Sigmoid colon (tissue), 6 donors: ENCODE measurements at regions not wholly inside any gene's neighbourhood (a gene's known extent, or its start where the extent isn't known, plus 50 kb on each side); places are given as distances from the start of the nearest gene placed in this dataset.

ENCODE experiments used
- DNase-seq: peaks from one replicate; pipeline ENCODE4 v3.0.0-alpha.2; 2019
- H3K27ac ChIP-seq, 4 donors: fragments of 200-600 bp; sonication (generic); one replicate each; pipeline ENCODE4 v1.5.1; 2016 to 2019; ENCODE audit warnings: mild to moderate bottlenecking in 1 of 4
- H3K27me3 ChIP-seq, 3 donors: fragments of 200-600 bp; sonication (generic); one replicate each; pipeline ENCODE4 v1.5.1; 2019; ENCODE audit warnings: mild to moderate bottlenecking in 1 of 3
- H3K36me3 ChIP-seq, 4 donors: fragments of 200-600 bp; sonication (generic); one replicate each; pipeline ENCODE4 v1.5.1; 2016 to 2019
- H3K4me1 ChIP-seq, 4 donors: fragments of 200-600 bp; sonication (generic); one replicate each; pipeline ENCODE4 v1.5.1; 2017 to 2019
- H3K4me3 ChIP-seq, 4 donors: fragments of 200-600 bp; sonication (generic); one replicate each; pipeline ENCODE4 v1.5.1; 2017 to 2019; ENCODE audit warnings: mild to moderate bottlenecking in 2 of 4, moderate library complexity in 1 of 4
- H3K9me3 ChIP-seq, 4 donors: fragments of 200-600 bp in 3 of 4; sonication (generic) in 3 of 4; one replicate each; pipeline versions ENCODE4 v1.5.1 to v1.6.1; 2013 to 2019
- EP300 ChIP-seq, 4 donors: sonication (generic); formaldehyde crosslinking; IDR thresholded peaks; one replicate each; pipeline ENCODE4 v1.6.1; 2017; ENCODE audit warnings: antibody characterized with exemption in 4 of 4
- POLR2A ChIP-seq, 2 donors: fragments of 450-650 bp; IDR thresholded peaks; one replicate each; pipeline ENCODE4 v1.6.1; 2016; ENCODE audit warnings: antibody characterized with exemption in 2 of 2, mild to moderate bottlenecking in 2 of 2, moderate library complexity in 2 of 2
- POLR2AphosphoS5 ChIP-seq, 4 donors: sonication (generic); formaldehyde crosslinking; IDR thresholded peaks; one replicate each; pipeline ENCODE4 v1.6.1; 2017; ENCODE audit warnings: antibody characterized with exemption in 4 of 4
- WGBS, 2 donors: extraction: QIAGEN DNeasy Blood & Tissue Kit; methylation state at CpG; one replicate each; pipeline ENCODE4 v1.1.7; 2013; 5-methylcytosine and 5-hydroxymethylcytosine counted together
- intact Hi-C: fragments of 100-400 bp; cut with DNase I; formaldehyde crosslinking; loops from one replicate; pipeline ENCODE4 v1.15.1; 2023
- TF ChIP-seq, protein P1 (sequence below), 4 experiments: fragments of 450-650 bp in 3 of 4; fragments of 200-600 bp in 1 of 4; IDR thresholded peaks; one replicate each; pipeline ENCODE4 v1.5.1; 2016 to 2019; ENCODE audit warnings: antibody characterized with exemption in 4 of 4, mild to moderate bottlenecking in 3 of 4, moderate library complexity in 2 of 4
- donor health status: healthy with polysubstance abuse.
- donor health status: healthy.

DNA sequence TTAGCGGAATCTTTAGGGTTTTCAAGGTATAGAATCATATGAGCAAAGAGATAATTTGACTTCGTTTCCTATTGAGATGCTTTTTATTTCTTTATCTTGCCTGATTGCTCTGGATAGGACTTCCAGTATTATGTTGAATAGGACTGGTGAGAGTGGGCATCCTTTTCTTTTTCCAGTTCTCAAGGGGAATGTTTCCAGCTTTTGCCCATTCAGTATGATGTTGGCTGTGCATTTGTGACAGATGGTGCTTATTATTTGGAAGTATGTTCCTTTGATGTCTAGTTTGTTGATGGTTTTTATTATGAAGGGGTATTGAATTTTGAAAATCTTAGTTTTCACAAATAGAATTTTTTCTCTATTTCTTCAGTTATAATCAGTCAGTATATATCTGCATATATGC is 656.6 kb upstream of the MAP3K7 start:
- TF ChIP-seq POLR2AphosphoS5 (IDR thresholded peaks at IDR 0.05) (no peak), EP300 (IDR thresholded peaks at IDR 0.05) (no peak), POLR2A (IDR thresholded peaks at IDR 0.05) (no peak)
- TF ChIP-seq, protein P1, sequence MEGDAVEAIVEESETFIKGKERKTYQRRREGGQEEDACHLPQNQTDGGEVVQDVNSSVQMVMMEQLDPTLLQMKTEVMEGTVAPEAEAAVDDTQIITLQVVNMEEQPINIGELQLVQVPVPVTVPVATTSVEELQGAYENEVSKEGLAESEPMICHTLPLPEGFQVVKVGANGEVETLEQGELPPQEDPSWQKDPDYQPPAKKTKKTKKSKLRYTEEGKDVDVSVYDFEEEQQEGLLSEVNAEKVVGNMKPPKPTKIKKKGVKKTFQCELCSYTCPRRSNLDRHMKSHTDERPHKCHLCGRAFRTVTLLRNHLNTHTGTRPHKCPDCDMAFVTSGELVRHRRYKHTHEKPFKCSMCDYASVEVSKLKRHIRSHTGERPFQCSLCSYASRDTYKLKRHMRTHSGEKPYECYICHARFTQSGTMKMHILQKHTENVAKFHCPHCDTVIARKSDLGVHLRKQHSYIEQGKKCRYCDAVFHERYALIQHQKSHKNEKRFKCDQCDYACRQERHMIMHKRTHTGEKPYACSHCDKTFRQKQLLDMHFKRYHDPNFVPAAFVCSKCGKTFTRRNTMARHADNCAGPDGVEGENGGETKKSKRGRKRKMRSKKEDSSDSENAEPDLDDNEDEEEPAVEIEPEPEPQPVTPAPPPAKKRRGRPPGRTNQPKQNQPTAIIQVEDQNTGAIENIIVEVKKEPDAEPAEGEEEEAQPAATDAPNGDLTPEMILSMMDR (IDR thresholded peaks at IDR 0.05) = no peak
- intact Hi-C loops = no loop called here
- WGBS, 2 donors = 85 to 88% methylated on average over 2 of the region's 2 CpGs

DNA sequence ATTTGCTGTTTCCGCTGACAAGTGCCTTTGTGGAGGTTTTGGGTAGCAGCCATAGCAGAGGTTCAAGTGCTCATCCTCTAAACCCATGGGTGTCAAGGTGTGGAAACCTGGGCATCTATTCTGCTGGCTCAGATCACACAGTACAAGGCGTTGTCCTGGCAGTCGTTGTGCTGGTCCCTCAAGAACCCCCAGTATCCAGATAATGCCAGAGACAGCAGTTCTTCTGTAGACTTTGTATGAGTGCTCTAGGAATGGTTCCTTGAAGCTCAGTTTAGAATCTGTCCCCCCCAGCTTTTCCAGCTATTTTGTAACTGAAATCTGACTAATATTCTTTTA is 655.7 kb upstream of the MAP3K7 start:
- intact Hi-C loops = no loop called here
- TF ChIP-seq, protein P1 (IDR thresholded peaks at IDR 0.05) = no peak
- TF ChIP-seq POLR2AphosphoS5 (IDR thresholded peaks at IDR 0.05) (no peak), EP300 (IDR thresholded peaks at IDR 0.05) (no peak), POLR2A (IDR thresholded peaks at IDR 0.05) (no peak)
- H3K9me3 ChIP-seq = no peaks in the 10 kb centered on the region
- no peak for DNase-seq
- WGBS, 2 donors = 20 to 78% methylated on average over 3 of the region's 3 CpGs
- H3K4me3 ChIP-seq = no peak overlapping the region
- H3K36me3 ChIP-seq = no peaks in the 10 kb centered on the region
- no peaks in the 10 kb centered on the region for H3K4me1 ChIP-seq
- H3K27me3 ChIP-seq = no peaks in the 10 kb centered on the region
- H3K27ac ChIP-seq = no peak overlapping the region

More for the DNA sequence above, 656.6 kb upstream of the MAP3K7 start:
- DNase-seq = no peak
- no peaks in the 10 kb centered on the region for H3K36me3 ChIP-seq
- no peaks in the 10 kb centered on the region for H3K27me3 ChIP-seq
- H3K4me3 ChIP-seq = no peak overlapping the region
- no peak overlapping the region for H3K27ac ChIP-seq
- H3K9me3 ChIP-seq = no peaks in the 10 kb centered on the region
- no peaks in the 10 kb centered on the region for H3K4me1 ChIP-seq

DNA sequence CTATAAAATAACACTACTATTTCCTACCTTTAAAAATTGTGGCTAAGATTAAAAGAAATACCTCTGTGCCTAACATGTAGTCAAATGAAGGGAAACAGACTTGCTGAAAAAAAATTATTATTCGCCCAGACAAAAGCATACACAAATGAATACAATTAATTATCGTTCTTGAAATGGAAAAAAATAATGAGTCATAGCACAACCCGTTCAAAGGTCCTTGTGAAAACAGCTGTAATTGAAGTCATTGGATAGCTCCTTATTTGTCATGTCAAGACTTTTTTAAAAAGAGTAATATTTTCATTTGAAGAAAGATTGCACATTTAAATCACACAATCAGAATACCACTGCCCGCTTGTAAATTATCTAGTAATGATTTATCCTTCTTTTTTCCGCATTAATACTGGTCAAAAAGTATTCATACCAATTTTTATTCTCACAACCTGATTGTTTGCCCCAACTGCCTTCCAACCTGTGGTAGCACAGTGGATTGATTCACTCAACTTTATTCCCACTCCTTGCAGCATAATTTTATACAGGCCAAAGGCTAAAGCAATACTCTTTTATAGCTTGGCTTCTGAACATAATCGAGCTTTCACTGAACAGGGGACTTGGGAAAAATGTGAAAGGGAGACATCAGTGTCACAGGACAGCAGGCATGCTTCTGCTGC is 655.2 kb upstream of the MAP3K7 start:
- H3K4me3 ChIP-seq = no peak overlapping the region
- no peak overlapping the region for H3K27ac ChIP-seq
- 17 to 66% methylated on average over 6 of the region's 6 CpGs for WGBS, 2 donors
- no peaks in the 10 kb centered on the region for H3K9me3 ChIP-seq
- no peaks in the 10 kb centered on the region for H3K36me3 ChIP-seq
- TF ChIP-seq POLR2AphosphoS5 (IDR thresholded peaks at IDR 0.05) (no peak), POLR2A (IDR thresholded peaks at IDR 0.05) (no peak), EP300 (IDR thresholded peaks at IDR 0.05) (no peak)
- TF ChIP-seq, protein P1 (IDR thresholded peaks at IDR 0.05) = no peak
- H3K4me1 ChIP-seq = no peaks in the 10 kb centered on the region
- no peaks in the 10 kb centered on the region for H3K27me3 ChIP-seq
- DNase-seq = no peak
- intact Hi-C loops = no loop called here

DNA sequence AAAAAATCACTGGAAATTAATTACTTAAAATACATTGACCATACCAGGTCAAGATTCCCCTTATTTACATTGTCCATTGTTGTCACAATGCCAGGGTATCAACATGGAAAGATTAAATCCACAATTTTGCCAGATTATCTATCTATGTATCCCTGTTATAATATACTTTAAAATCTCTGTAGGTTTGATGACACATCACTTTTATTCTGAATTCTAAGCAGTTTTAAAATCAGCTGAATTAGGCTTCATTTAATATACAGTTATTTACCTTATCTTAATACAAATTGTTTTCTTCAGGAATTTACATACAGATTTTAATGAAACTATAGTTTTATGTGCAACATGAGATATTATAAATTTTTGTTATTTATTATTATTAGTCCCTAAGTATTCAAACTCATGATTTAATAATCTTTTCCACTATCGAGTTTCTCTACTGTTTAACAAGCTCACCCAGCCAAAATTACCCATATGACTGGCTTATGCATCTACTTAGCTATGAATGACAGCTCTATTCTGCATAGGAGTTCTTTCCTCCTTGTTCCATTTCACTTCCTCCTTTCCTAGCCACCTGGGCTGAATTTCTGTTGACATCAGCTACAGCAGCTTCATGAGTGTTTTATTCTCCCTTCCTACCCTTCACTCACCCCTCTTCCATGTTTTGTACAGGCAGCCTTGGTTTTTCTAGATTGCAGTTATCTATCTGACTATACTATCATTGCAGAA is 654.2 kb upstream of the MAP3K7 start:
- H3K9me3 ChIP-seq = no peaks in the 10 kb centered on the region
- DNase-seq = no peak
- no peak overlapping the region for H3K4me3 ChIP-seq
- no peaks in the 10 kb centered on the region for H3K36me3 ChIP-seq
- no peak overlapping the region for H3K27ac ChIP-seq
- 12 to 52% methylated on average over 1 of the region's 1 CpG for WGBS, 2 donors
- H3K27me3 ChIP-seq = no peaks in the 10 kb centered on the region
- intact Hi-C loops = no loop called here
- H3K4me1 ChIP-seq = no peaks in the 10 kb centered on the region
- TF ChIP-seq EP300 (IDR thresholded peaks at IDR 0.05) (no peak), POLR2A (IDR thresholded peaks at IDR 0.05) (no peak), POLR2AphosphoS5 (IDR thresholded peaks at IDR 0.05) (no peak)
- TF ChIP-seq, protein P1 (IDR thresholded peaks at IDR 0.05) = no peak
